ENCODE measurements at regions not wholly inside any gene's neighbourhood (a gene's known extent, or its start where the extent isn't known, plus 50 kb on each side); places are given as distances from the start of the nearest gene placed in this dataset.

- Histone ChIP-seq H3K4me1 (no peaks in the 10 kb centered on the region), H3K4me3 (no peak overlapping the region), H3K9me3 (no peaks in the 10 kb centered on the region), H3K27ac (peak overlapping the region in 1 of 8 donors; percentile 7), H3K36me3 (no peaks in the 10 kb centered on the region), H3K27me3 (replicated peaks in 1 of 7) (no peaks in the 10 kb centered on the region)
- no peak for TF ChIP-seq POLR2A (IDR thresholded peaks at IDR 0.05)
- no peak for TF ChIP-seq POLR2AphosphoS5 (IDR thresholded peaks at IDR 0.05)
- TF ChIP-seq CTCF (IDR thresholded peaks at IDR 0.05 in 8 of 11, conservative IDR thresholded peaks at IDR 0.05 in 3 of 11): no peak
- WGBS, 5 donors: 5 to 9% (median 7%) methylated on average over 4 of the region's 4 CpGs
- DNase-seq: no peak
- intact Hi-C loops (cut with DNase I; ENCODE audit: low total_unique reads): no loop called here
Measured at GRCh38 chr6:133707456-133707855, 181.5 kb upstream of the TCF21 start.

- intact Hi-C loops (cut with DNase I; ENCODE audit: low total_unique reads): no loop called here
- H3K36me3 ChIP-seq: no peaks in the 10 kb centered on the region
- TF ChIP-seq POLR2A (IDR thresholded peaks at IDR 0.05) (no peak), POLR2AphosphoS5 (IDR thresholded peaks at IDR 0.05) (no peak), CTCF (IDR thresholded peaks at IDR 0.05 in 8 of 11, conservative IDR thresholded peaks at IDR 0.05 in 3 of 11) (no peak)
Measured at GRCh38 chr6:133710826-133711225, 178.1 kb upstream of the TCF21 start.

GRCh38 chr6:133715270-133715669 is 173.6 kb upstream of the TCF21 start:
- no peaks in the 10 kb centered on the region for H3K36me3 ChIP-seq
- no peaks in the 10 kb centered on the region for H3K9me3 ChIP-seq
- DNase-seq: no peak
- intact Hi-C loops (cut with DNase I; ENCODE audit: low total_unique reads): no loop called here
- no peak overlapping the region for H3K27ac ChIP-seq
- H3K4me1 ChIP-seq: no peaks in the 10 kb centered on the region
- no peak overlapping the region for H3K4me3 ChIP-seq
- WGBS, 5 donors: 37 to 44% (median 41%) methylated on average over 3 of the region's 3 CpGs
- TF ChIP-seq POLR2AphosphoS5 (IDR thresholded peaks at IDR 0.05): no peak
- TF ChIP-seq CTCF (IDR thresholded peaks at IDR 0.05 in 8 of 11, conservative IDR thresholded peaks at IDR 0.05 in 3 of 11): no peak
- TF ChIP-seq POLR2A (IDR thresholded peaks at IDR 0.05): no peak
- H3K27me3 ChIP-seq (replicated peaks in 1 of 7): no peaks in the 10 kb centered on the region

More at GRCh38 chr6:133710826-133711225, 178.1 kb upstream of the TCF21 start:
- Histone ChIP-seq H3K9me3 (no peaks in the 10 kb centered on the region), H3K27me3 (replicated peaks in 1 of 7) (no peaks in the 10 kb centered on the region), H3K4me3 (no peak overlapping the region), H3K27ac (no peak overlapping the region), H3K4me1 (no peaks in the 10 kb centered on the region)
- no peak for DNase-seq

GRCh38 chr6:133724726-133725125 is 164.2 kb upstream of the TCF21 start:
- no peaks in the 10 kb centered on the region for H3K27me3 ChIP-seq (replicated peaks in 1 of 7)
- H3K36me3 ChIP-seq: no peaks in the 10 kb centered on the region
- TF ChIP-seq POLR2AphosphoS5 (IDR thresholded peaks at IDR 0.05) (no peak), CTCF (IDR thresholded peaks at IDR 0.05 in 8 of 11, conservative IDR thresholded peaks at IDR 0.05 in 3 of 11) (no peak), POLR2A (IDR thresholded peaks at IDR 0.05) (no peak)
- no peak overlapping the region for H3K27ac ChIP-seq
- intact Hi-C loops (cut with DNase I; ENCODE audit: low total_unique reads): no loop called here
- no peak overlapping the region for H3K4me3 ChIP-seq
- whole genome bisulfite sequencing, 5 donors: 82 to 83% (median 83%) methylated on average over 4 of the region's 4 CpGs
- H3K4me1 ChIP-seq: no peaks in the 10 kb centered on the region
- no peak for DNase-seq
- H3K9me3 ChIP-seq: peaks cover 2 to 22% (median 17%) of the 10 kb centered on the region in 8 donors

Data from spleen (tissue), 11 donors.